PFSK-1 (cell line): ENCODE measurements at regions not wholly inside any gene's neighbourhood (a gene's known extent, or its start where the extent isn't known, plus 50 kb on each side); places are given as distances from the start of the nearest gene placed in this dataset.

ENCODE experiments used
- FOXP2 ChIP-seq: optimal IDR thresholded peaks from 2 replicates; pipeline ENCODE3; 2011; ENCODE audit warnings: borderline replicate concordance, control low read depth, inconsistent platforms; ENCODE audit not compliant: insufficient read depth; ENCODE audit errors: extremely low read length, extremely low read depth
- TAF1 ChIP-seq: IDR thresholded peaks from 2 replicates; pipeline ENCODE4 v1.6.1; 2012; ENCODE audit warnings: low read length, control low read depth, borderline replicate concordance; ENCODE audit not compliant: insufficient read depth

DNA sequence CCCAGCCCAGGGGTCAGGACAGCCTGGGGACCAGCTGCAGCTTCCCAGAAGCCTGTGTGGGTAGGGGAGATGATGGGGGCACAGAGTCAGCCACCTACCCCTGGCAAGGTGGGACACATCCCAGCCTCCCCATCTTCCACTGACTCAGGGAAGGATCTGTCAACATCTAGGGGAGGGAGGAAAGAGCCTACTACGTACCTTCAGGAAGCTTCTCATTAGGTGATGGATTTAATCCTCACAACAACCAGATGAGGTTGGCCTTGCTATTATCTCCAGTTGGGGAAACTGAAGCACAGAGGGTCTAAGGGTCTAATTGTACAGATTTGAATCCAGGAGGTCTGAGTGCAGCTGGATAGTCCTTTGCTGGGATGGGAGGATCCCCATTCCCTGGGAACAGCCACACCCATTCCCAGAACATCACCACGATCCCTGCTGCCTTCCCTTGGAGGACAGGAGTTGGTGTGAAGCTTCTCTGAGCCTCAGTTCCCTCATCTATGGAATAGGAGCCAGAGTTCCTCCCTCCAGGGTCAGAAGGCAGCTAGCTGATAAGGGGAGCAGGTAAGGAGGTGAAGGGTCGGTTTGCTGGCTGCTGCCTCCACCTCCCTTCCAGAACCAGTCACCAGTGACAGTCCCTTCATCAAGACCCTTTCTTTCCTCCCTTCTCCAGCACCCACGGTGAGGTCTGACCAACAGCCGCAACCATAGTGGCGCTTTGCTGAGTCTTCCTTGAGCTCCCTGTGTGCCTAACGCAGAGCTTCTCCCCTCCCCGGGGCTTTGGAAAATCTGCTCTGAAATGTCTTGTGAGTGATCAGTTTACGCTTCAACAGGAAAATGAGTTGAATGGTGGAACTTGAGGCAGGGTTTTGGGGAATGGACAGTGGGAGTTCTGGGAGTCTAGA, 56.8 kb downstream of the CEBPB start:
- TF ChIP-seq TAF1 (no peak), FOXP2 (no peak)
